AG09319 (cell line): ENCODE measurements at regions not wholly inside any gene's neighbourhood (a gene's known extent, or its start where the extent isn't known, plus 50 kb on each side); places are given as distances from the start of the nearest gene placed in this dataset.

ENCODE experiments used
- DNase-seq: peaks from one replicate; pipeline ENCODE4 v3.0.0-alpha.2; 2010; ENCODE audit warnings: low read depth; ENCODE audit errors: extremely low read depth
- TF ChIP-seq, protein P1 (sequence below): IDR thresholded peaks from 2 replicates; pipeline ENCODE4 v1.5.1; 2011; ENCODE audit warnings: low read depth, mild to moderate bottlenecking, inconsistent platforms, low read length, moderate library complexity

- DNase-seq = no peak
- TF ChIP-seq, protein P1, sequence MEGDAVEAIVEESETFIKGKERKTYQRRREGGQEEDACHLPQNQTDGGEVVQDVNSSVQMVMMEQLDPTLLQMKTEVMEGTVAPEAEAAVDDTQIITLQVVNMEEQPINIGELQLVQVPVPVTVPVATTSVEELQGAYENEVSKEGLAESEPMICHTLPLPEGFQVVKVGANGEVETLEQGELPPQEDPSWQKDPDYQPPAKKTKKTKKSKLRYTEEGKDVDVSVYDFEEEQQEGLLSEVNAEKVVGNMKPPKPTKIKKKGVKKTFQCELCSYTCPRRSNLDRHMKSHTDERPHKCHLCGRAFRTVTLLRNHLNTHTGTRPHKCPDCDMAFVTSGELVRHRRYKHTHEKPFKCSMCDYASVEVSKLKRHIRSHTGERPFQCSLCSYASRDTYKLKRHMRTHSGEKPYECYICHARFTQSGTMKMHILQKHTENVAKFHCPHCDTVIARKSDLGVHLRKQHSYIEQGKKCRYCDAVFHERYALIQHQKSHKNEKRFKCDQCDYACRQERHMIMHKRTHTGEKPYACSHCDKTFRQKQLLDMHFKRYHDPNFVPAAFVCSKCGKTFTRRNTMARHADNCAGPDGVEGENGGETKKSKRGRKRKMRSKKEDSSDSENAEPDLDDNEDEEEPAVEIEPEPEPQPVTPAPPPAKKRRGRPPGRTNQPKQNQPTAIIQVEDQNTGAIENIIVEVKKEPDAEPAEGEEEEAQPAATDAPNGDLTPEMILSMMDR = no peak
Measured at GRCh38 chr4:131427000-131427399, 1722.1 kb upstream of the PCDH10 start.

GRCh38 chr4:131430302-131430701 lies 1718.8 kb upstream of the PCDH10 start:
- DNase-seq = no peak
- TF ChIP-seq, protein P1 = no peak

DNA sequence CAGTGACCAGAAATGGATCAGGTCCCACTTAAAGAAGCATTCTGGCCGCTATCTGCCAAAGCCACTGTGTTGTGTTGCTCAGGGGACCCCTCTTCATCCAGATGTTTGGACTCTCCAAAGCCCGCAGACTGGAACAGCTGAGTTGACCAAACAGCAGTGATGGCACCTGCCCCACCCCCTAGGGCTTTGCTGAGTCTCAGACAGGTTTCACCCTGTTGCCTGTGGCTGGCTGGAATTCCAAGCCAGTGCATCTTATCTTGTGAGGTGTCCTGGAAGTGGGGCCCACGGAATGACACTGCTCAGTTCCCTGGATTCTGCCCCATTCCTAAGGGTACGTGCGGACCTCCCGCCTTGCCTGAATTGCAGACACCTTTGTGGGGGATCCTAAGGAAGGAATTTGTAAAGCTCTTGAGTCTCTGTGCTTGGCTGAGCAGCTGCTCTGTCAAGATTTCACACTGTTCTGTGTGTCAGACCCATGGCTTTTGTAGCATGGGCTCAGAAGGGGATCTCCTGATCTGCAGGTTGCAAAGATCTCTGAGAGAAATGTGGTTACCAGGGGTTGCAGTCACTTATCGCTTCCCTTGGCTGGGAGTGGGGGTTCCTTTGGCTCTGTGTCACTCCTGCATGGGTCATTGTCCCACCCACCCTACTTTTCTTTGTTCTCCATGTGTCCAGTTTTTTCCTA lies 1707.9 kb upstream of the PCDH10 start:
- DNase-seq = no peak
- TF ChIP-seq, protein P1 = no peak

GRCh38 chr4:131447883-131448282 lies 1701.2 kb upstream of the PCDH10 start:
- no peak for DNase-seq
- TF ChIP-seq, protein P1 = no peak

DNA sequence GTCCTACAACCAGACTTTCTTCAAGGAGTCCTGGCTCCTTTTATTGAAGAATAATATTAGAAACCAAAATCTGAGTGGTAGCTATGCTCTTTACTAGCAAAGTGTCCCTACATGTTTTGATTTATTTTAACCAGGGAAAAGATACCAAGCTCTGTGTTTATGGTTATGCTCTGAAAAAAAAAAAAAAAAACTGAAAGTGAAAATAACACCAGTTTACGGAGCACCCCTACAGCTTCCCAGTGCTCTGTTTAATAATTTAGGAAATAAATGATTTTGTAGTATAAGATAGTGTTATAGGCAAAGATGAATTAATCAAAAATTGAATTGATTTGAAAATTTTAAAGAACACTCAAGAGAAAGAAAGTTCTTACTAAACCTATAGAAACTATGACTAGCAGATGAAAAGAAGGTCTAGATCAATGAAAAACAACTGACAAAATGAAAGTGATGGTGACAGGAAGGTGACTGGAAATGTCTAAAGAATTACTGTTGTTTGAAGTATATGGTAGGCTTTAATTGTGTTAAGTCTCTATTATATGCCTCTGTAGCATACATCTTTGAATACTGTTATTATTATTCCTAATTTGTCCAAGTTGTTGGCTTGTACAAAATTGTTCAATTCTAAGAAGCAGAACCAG lies 1698.4 kb upstream of the PCDH10 start:
- TF ChIP-seq, protein P1 = no peak
- DNase-seq = no peak

DNA sequence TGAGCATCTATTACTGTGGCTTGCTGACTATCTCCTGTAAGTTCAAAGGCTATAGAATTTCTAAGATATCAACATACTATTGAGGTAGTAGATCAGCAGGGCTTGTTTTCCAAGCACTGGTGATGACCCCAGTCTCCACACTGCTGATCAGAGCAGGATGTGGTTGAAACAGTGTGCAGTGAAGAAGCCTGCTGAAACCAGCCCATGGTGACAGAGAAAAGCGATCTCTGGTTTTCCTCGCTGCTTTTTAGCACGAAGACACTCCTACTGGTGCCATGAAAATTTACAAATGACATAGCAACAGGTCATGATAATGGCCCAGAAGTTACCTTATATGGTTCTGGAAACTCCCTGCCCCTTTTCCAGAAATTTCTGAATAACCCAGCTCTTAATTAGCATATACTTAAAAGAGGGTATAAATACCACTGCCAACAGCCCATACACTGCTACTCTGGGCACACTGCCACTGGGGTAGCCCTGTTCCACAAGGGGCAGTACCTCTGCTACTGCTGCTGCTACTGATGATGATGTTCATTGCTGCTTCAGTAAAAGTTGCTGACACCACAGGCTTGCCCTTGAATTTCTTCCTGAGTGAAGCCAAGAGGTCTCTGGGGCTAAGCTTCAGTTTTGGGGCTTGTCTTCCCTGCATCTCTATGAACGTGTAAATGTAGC lies 1689.5 kb upstream of the PCDH10 start:
- no peak for DNase-seq
- TF ChIP-seq, protein P1 = no peak

GRCh38 chr4:131470360-131470759 lies 1678.7 kb upstream of the PCDH10 start:
- TF ChIP-seq, protein P1 = no peak
- no peak for DNase-seq
